Stimulated activated naive CD4-positive, alpha-beta T cell treated with Interleukin-2 at 50 U/mL for 16 hours (primary cell): ENCODE measurements at regions not wholly inside any gene's neighbourhood (a gene's known extent, or its start where the extent isn't known, plus 50 kb on each side); places are given as distances from the start of the nearest gene placed in this dataset.

ENCODE experiments used
- DNase-seq: peaks from one replicate; lab custom pipeline; 2025; lab: John Stamatoyannopoulos, UW

DNA sequence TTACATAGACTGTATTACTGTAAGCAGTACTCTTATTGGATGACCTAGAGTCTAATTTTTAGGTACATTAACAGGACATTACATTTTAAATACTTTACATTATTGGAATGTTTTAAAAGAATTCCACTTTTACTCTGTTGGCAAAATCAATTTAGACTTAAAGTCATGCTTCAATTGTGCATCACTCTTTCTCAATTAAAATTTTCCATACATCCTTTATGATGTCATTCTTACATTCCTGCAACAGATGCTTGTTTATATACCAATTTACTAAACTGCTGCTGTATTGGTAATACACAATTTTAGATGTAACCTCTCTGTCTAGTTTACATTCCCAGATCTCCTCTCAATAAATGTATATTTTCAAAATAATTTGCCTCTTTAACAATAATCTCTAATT is 440.1 kb downstream of the ZEB2 start:
- DNase-seq: no peak

DNA sequence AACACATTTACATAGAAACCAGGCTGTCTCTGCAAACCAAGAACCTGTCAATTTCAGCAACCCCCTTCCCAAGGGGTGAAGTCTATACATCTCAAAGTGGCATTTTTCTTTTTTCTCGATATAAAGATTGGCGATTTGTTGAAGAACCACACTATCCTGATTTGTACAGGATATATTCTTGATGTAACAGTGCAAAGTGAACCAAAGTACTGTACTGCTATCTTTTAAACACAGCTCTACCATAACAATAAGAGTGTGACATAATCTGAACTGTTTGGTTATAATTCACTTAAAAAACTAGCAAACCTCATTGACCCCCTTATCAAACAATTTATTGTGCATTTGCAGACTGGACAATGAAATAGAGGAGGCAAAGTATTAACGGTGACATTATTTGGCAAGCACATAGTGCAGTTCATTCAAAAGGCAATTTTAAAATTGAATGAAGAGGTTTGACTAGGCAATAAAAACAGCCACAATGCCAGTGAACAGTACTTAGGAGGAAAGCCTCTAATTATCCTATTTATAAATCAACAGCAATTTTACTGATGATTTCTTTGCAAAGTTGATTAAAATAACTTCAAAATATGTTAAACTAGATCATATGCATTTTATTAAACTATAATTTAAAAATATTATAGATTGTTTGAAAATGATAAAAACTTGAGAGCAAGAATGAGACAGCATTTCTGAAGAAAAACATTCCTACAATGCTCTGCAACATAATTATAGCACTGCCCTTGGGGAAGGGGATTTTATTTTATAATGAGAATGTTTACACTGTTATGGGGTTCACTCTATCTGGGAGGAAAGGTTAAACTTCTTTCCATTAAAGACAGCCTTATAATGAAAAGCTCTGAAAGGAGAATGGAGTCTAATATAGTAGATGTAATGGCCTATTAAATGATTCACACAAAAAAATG is 440.9 kb downstream of the ZEB2 start:
- DNase-seq: no peak

DNA sequence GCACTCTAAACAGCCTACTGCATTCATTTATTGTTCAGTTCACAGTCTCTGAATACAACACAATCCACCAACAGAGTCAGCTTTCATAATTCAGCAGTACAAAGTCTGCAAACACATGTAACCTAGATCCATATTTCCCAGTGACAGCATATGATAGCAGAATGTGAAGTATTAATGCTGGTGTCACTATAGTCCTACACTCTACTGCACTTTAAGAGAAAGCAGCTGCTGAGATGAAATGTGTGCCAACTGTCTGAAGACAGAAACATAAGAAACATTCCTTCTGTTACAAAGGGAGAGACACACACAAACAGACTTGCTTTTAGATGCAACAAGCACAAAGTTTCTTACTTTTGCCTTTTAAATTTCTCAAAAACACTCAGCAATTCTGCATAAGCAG is 441.8 kb downstream of the ZEB2 start:
- DNase-seq: no peak

DNA sequence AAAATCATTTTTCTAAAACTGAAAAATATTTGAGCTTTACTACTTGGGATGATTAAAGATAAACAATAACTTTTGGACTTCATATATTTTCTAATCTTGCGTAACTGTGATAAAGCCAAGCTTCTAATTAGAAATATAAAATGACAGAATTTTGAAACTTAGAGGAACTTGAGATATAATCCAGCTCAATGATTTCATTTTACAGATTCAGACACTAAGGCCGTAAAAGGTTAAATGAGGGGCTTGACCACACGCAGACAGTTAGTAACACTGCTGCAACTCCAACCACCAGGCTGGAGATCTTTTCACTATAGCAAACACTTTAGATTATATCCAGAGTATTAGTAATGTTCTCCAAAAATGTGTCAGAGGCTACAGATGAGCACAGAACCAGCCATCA is 445.5 kb downstream of the ZEB2 start:
- DNase-seq: no peak

DNA sequence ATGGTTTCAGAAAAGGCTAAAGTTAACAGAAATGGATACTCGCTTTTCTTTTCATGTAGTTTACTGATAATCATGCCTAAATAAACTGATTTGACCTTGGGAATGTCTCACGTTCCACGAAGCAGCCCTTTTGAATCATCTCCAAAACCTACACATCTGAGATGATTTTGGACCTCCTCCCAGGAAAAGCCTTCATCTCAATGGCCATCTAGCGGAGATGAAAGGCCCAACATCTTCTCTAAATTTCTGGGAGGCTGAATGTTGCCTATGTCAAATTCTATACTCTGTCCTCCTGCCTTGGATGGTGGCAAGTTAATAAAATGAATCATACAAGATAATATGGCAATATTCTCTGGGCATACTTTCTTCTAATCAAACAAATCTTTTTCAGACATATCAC is 448.5 kb downstream of the ZEB2 start:
- no peak for DNase-seq

DNA sequence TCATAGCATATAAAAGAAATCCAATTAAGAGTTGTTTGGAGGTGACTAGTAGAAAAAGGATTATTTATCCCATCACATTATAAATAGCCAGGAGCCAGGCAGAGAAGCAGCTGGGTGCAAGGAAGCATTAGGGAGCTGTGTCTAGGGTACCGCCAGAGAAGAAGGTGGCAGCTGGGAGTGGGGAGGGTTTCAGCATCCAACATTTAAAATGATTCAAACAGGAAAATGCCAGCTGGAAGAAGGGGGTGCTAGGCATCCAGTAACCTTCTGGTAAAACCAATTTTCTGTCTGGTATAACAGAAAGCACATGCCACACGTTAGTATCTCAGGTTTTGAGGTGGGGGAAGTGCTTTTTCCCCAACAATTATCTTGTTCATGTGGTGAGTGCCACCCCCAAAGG is 452.4 kb downstream of the ZEB2 start:
- no peak for DNase-seq

DNA sequence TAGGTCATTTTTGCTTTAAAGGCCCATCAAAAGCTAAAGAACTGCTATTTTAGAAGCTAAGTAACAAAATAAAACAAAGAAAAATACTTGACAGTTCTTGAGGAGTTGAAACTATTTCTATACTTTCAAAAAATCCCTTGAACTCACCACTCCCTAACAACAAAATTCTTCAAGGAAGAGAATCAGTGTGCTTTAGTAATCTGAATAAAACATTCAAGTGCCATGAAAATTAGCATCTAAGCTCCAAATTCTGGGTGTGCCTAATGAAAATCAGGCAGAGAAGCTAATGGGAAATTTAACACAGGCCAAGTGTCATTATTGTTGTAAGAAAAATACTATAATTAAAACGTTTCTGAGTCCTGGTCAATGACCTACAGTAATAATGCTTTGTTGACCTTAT is 456.3 kb downstream of the ZEB2 start:
- DNase-seq: no peak

DNA sequence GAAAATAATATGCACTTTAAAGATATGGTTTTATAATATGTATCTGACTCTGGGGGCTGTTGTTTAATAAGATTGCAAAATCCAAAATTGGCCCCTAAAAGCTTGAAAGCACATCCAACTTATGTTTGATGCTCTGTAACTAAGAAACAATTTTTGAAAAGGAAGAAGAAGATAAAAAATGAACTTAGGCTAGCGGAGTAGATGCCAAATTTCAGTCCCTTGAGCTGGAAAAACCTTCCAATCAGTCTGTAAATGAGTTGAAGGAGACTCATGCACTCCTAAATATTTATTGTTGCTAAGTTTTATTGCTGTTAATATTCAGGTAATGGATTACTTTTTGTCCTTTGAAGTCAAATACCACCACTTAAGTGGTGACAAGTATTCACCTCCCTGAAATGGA is 465.0 kb downstream of the ZEB2 start:
- no peak for DNase-seq

DNA sequence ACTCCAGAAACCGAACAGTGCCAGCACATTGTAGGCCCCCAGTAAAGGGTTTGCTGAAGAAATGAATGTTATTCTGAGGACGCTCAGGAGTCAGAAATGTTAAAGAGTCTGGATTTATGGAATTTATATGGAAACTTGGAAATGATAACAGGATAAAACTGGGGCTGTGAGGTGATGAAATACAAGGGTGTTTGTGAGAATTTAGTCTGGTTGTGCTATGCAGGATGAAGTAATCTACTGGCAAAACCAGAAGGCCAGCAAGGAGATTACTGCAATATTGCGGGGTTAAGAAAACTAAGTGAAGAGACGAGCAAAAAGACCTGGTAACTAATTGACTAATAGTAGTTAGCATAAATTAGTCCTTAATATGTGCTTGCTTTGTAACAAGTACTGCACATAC is 467.8 kb downstream of the ZEB2 start:
- no peak for DNase-seq

DNA sequence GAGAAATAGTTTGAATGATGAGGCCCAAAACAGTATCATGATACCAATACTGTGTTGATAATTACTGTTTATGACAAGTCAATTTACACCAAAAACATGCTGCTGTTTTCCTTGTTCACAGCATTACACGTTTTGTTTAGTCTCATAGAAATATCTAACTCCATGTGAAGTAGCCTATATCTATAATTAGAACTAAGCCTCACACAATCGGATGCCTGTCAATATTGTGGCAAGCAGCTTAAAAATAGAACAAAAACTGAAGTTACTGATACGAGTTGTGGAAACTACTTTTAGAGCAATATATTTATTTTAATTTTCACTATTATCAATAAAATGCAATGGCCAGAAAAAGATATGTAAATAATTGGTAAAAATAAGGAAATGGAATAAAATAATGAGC is 470.8 kb downstream of the ZEB2 start:
- no peak for DNase-seq

DNA sequence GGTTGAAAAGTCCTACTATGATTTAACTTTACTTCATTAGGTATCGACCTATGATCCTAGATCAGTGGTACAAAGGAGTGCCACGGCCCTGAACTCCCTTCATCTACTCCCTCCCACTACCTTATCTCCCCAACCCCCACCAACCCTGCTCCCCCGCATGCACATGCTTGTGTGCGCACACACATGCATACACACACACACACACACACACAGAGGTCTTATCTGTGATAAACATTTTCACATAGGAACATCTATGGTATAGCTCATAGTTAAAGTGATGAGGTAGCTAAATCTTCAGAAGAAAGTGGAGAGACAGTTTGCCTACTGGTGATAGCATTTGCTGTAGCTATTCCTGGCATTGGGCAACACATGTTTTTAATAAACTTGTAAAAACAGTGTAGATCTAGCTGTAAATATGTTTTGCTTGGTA is 471.3 kb downstream of the ZEB2 start:
- no peak for DNase-seq

DNA sequence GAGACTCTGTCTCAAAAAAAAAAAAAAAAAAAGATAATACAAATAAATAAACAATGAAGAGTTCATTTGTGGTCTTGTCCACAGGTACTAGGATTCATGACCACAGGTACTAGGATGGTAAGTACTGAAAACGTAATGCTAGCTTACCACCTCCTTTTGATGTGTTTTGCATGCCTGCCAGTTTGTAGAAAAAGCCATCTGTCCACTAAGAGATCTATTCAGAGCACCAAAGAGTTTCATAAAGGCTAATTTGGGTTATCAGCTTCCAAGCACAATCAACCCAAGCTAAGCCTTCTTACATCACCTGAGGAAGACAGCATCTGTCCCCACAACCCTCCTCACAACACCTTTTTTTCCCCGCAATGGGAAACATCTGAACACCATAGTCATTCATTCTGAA is 477.2 kb downstream of the ZEB2 start:
- no peak for DNase-seq

DNA sequence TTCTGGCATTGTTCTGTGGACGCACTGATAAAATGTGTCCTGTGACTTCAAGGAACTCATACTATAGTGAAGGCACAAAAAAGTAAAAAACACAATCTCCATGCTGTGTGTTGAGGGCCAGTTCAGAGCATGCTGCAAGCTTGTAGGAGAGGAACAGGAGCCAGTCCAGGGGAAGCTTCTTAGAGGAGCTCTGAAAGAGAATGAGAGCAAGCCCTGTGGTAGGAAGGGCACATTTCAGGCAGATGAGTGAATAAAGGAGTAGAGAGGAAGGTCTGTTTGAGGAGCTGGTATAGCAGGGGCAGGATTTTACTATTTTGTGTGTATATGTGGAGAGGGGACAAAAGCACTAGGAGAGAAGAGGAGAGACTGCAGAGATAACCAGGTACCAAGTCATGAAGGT is 478.3 kb downstream of the ZEB2 start:
- DNase-seq: no peak

DNA sequence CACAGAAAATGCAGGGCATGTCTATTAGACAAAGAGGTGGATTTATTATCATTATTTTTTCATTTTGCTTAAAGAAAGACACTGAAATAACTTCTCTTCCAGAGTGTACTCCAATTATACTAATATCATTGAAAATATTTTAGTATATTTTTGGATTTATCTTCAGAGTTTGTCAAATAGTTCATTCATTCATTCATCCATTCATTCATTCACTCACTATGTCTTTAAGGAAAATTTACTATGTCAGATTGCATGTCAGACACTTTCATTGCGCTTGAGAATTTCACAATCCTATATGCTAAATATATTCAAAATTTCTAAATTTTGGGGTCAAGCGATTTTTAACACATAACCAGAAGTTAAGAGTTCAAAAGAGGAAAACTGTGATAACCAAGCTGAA is 479.1 kb downstream of the ZEB2 start:
- DNase-seq: no peak

DNA sequence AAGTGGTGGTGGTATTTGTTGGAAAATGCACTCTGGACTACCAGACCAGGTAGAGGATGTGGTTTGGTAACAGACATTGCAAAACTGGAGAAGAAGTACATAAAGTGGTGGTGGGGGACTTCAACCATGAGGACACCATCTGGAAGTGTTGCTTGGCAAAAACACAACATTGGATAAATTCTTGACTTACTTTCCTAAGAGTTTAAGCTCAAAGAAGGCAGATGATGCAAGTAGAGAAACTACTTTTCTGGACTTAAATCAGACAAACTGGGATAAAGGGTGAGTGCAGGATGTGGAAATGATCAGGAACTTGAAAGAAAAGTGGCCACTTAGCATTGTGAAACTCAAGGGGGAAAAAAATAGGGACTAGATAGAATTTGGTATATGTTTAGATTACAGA is 487.4 kb downstream of the ZEB2 start:
- no peak for DNase-seq

DNA sequence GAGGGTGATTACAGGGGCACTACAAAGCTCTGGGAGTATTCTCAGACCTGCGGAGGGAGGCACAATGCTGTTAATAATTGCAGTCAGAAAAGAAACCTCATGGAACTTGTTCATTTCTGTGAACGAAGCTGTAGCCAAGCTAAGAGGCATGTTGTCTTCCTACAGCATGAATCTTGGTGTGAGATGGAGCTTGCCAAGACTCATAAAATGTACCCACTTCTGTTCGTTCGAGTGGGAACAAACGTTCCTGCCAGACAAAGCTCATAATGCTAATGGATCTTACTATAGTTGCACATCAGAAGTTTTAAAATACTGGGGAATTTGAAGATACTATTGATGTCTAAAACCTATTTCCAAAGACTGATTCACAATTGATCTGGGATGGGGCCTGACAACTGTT is 489.1 kb downstream of the ZEB2 start:
- no peak for DNase-seq

DNA sequence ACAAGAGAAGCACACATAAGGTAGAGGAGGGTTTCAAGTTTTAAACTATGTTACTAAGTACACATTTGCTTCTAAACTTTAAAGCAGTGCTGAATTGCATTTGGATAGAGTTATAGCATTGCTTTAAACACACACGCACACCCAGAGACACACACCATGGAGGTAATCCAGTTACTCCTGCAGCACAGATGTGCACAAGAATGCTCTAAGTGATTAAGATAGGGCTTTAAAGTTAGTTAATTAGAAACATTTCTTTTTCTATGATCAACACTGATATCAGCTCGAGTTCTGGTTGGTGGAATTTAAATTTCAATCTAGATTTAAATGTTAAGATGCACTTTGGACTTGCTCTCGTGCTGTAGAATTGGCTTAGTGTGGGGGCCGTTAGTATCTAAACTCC is 492.3 kb downstream of the ZEB2 start:
- DNase-seq: no peak

DNA sequence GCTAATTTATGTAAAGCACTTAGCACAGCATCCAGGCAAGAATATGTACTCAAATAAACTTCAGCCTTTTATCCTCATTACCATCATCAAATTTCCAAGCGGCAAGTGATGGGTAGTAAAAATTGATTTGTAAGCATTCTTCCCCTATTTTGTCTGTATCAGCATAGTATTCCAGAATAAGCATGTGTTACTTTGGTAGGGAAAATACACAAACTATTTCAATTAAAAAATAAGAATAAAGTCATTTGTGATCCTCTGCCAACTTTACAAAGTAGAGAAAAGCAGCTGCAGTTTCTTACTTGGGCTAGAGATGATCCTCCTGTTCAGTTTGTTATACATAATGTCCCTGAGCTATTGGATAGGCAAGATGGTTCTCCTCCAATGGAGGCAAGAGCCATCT is 493.2 kb downstream of the ZEB2 start:
- DNase-seq: no peak

DNA sequence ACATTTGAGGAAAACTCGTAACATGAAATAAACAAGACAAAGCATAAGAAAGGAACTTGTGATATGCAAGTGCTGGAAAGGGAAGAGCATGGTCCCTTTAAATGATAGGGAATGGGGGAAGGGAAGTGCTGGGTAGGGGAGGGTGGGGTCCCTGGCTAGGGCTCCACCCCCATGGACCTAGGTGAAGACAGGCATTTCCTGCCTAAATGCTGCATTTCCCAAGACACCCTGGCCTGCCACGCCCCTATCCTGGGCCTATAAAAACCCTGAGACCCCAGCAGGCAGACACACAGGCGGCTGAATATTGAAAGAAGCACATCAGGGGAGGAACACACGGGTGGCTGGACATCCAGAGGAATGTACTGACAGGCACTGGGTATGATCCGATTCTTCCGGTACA is 499.9 kb downstream of the ZEB2 start:
- DNase-seq: no peak

DNA sequence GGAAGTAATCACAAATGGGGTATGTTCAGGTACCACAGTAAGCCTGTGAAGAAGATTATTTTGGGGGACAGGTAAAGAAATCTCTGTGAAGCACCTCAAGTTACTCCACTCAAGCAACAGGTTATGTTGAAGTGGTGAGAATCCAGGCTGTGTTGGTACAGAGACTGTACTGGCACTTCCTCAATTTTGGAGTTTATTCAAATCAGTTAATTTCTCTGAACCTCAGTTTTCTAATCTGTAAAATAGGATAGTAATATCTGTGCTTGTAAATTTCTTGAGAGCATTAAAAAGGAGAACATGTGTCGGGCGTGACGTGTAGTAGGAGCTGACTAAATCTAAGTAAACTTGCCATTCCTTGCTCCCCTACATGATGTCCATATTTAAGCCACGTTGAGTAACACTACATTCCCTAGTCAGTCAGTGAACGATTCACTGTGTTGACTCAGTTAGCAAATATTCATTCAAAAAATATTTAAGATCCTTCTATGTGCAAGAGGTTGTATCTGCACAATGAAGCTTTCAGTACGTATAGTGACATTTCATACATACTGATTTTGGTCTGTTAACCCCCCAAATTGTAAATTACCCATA is 504.2 kb downstream of the ZEB2 start:
- DNase-seq: no peak

DNA sequence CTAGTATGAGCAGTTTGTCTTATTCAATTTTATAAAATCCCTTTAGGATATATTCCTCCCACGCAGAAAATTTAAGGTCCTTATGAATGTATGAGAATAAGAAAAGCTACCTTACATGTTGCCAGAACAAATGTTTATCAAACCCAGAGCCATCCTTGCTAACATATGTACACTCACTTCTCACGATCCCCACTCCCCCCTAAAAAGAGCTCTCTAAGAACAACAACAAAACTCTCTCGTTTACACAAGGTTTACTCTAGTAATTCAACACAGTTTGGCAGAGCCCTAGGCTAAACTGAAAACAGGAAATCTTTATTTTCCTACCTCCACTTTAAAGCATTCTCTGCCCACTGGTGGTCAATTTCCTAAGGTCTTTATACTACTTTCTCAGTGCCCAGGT is 504.9 kb downstream of the ZEB2 start:
- no peak for DNase-seq

DNA sequence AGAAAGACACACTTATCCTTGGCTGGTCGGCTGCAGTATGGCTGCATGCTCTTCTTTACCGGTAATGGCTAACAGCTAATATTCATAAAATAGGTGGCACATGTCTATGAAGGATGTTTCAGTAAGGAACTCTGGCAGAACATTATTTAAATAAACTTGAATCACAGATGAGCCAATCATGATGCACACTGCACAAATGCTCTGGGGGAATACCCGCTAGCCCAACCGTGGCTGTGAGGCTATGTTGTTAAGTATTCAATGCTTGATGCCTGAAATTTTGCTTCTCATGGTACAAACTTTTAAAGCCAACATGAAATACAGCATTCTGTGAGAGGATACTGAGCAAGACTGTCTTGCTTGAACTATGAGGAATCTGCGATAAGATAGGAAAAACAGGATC is 505.8 kb downstream of the ZEB2 start:
- no peak for DNase-seq

DNA sequence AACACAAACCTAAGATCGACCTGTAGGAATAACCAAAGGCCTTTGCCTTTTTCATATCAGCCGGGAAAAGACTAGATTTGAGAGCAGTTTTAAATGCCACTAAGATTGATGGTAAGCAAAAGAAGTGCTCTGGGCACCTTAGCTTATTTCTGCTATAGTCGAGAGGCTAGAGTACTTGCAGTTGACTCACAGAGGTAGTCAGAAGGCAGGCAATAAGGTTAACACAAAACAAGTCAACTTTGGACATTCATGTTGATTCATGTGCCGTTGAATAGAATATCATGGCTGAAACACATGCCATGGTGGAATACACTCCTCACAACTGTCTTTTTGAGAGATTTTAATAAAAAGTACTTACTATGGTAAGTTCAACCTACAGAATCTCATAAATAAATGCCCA is 507.6 kb downstream of the ZEB2 start:
- no peak for DNase-seq

DNA sequence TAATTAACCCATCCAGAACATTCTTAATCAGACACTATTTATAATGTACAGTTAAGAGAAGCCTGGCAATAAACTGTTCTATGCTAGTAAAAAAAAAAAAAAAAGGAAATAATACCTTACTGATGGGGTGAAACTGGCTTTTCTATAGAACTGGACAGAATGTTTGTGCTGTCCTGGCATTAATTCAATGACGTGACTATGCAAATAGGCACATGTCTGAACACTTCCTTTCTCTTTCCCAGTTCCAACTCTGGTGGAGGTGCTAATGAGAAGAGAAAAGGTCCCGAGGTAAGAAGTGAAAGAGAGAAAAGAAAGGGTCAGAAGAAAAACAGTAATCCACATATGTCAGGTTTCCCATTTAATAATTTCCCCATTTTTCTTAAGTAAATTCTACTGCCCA is 508.4 kb downstream of the ZEB2 start:
- no peak for DNase-seq
